Stimulated activated CD8-positive, alpha-beta memory T cell treated with anti-CD3 and anti-CD28 coated beads, Interleukin-4, amount 100 ng/mL, for 48 hours (primary cell): ENCODE measurements at regions not wholly inside any gene's neighbourhood (a gene's known extent, or its start where the extent isn't known, plus 50 kb on each side); places are given as distances from the start of the nearest gene placed in this dataset.

Experiments
- DNase-seq: peaks from one replicate; pipeline ENCODE4 v3.0.0-alpha.2; 2020

DNA sequence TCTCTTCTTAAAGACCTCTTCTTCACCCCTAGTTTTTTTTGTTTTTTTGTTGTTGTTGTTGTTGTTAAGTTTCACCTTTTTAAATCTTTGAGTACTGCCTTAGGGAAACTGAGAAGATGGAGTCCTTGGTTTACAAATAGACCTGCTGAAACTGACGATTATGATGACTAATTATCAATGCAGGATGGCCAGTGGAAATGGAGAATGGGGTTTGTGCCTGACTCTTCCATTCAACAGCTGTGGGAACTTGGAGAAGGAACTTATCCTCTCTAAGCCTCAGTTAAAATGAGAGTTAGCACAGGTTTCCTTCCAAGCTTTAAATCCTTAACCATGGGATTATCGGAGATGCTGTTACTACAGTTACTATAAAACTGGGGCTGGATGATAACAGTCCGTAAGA, 66.7 kb upstream of the PNMA1 start:
- no peak for DNase-seq

DNA sequence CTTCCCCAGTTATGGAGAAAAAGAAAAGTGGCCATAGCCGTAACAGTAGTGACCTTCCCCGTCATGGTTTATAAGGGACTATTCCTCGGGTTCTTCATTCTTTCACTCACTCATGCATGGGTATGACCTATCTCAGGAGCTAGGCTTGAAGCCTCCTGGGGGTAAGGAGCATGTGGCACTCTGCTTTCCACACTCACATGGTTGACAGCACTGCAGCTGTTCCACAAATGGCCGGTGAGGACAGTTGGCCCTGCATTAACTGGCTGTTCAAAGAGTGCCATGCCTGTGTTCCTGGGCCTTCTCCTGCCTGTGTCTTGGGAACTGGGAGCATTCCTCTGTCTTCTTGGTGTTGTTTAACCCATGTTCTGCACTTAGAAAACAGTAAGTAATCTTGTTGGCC, 66.2 kb upstream of the PNMA1 start:
- DNase-seq = no peak

DNA sequence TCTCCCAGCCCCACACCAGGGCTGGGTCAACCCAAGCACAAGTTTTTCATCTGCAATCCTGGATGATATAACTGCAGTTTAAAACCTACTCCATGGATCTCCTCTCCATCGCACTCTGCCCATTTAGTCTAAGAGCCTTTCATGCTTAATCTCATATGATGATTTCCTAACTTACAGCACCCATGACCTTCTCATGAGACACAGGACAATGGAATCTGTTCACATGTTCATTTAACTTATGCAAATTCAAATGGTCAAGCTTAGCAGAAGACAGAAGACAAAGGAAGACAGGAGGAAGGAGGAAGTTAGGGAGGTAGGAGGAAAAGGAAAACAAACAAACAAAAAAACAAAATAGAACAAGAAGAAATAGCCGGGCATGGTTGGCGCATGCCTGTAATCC, 64.6 kb upstream of the PNMA1 start:
- no peak for DNase-seq

DNA sequence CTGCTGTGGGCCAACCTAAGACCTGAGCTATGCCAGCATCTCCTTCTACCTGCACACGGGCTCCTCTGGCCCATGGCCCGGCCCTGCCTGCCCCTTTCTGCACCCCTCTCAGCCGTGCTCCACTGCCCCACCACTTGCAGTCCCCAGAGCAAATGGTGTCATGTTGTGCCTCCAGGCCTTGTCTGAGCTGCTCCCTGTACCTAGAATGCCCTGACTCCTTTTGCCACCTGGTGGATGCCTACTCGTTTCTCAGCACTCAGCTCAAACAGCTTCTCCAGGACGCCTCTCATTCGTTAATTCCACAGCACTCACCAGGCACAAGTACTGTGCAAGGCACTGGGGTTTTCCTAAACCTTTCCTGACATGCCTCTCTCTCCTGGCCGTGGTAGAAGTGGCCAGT, 63.2 kb upstream of the PNMA1 start:
- no peak for DNase-seq

DNA sequence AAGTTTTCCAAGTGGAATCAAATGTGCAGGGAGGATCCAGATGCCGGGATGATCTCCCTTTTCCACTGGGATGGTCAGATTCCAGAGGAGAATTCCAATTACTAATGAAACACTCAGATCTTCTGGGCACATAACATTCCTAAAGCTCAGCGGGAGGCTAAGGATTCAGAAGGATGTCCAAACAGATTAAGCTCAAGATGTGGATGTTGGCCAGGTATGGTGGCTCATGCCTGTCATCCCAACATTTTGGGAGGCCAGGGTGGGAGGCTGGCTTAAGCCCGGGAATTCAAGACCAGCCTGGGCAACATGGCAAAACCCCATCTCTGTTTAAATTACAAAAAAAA, 62.0 kb upstream of the PNMA1 start:
- no peak for DNase-seq

DNA sequence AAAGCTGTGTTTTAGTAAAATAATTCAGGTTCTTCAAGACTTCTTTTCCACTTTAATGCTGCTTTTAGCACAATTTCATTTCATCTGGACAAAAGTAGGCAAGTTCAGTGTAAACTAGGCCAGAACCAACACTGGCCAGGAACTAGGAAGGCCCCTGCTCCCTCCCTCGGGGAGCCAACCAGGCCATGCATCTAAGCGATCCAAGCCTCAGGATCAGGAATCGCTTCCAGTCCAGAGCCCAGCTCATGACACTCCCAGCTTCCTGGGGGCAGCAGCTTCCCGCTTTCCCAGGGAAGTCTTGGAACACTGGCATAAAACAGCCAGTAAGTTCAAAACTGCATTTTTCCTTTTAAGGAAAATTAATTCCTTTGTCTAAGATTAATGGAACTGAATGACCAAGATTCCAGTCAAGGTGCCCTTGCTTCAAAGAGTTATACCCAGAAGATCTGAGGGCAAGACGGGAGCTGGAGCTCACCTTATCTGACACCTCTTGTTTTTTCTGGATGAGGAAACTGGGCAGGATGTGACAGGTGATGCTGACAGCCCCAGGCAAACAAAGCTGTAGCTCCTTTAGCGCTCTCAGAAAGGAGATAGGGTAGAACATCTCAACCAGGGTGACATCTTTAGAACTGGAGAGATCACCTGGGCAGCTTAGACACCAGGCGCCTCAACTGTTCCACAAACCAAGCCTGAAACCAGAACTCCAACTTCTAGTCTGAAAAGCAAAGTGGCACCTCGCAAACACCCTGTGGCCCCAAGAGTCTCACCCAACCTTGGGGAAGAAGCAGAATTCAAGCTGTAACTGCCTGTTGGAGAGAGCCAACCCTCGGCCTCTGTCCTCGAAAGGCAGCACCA, 61.4 kb upstream of the PNMA1 start:
- DNase-seq = no peak

DNA sequence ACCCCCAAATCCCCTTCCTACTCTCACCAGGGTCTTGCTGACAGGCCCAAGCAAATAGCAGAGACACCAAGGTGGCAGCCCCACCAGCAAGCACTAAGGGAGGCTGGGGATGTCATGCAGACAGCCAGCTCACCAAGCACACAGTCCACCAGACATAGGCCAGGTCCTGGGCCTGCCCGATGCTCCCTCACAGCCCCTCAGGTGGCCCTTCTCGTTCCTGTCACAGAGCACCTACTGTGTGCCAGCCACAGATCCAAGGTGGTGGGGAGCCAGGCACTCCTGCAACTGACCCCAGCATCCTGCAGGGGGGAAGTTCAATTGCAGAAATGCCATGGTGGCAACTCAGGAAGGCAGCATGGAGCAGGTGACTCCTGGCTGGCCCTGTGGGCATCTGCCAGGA, 60.5 kb upstream of the PNMA1 start:
- no peak for DNase-seq

DNA sequence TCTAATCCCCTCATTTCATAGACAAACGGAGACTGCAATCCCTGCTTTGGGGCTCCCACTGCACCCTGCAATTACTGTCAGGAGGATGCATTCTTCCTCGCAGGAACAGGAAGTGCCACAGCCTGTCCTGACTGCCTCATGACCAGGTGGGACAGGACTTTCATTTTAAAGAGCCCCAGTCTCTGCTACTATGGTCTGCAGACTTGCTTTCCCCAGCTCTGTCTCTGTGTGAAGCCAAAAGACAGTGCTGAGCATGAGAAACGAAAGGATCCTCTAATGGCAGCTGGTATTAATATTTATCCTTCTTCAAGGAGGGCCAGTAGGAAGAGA, 60.0 kb upstream of the PNMA1 start:
- no peak for DNase-seq

DNA sequence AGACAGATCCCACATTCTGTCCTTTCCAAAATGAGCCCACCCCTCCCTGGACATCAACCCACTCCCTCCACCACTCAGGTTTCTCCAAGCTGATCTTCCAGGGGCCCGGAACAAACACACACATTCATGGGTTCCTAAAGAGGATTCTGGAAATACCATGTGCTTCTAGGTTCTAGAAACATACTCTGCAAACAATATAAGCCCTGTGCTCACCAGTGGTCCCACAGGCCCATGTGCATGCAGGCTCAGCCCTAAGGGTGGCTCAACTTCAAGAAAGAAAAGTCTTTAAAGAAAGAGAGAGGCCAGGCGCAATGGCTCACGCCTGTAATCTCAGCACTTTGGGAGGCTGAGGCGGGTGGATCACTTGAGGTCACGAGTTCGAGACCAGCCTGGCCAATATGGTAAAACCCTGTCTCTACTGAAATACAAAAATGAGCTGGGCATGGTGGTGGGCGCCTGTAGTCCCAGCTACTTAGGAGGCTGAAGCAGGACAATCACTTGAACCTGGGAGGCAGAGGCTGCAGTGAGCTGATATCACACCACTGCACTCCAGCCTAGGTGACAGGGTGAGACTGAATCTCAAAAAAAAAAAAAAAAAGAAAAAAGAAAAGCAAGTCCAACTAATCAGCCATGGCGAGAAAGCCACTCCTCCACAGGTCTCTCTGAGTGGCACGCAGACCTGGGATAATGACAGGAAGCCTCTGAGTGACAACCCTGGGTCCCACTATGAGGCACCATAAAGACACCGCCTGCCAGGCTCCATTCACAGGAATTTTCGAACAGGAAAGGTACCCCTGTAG, 59.5 kb upstream of the PNMA1 start:
- DNase-seq = no peak

DNA sequence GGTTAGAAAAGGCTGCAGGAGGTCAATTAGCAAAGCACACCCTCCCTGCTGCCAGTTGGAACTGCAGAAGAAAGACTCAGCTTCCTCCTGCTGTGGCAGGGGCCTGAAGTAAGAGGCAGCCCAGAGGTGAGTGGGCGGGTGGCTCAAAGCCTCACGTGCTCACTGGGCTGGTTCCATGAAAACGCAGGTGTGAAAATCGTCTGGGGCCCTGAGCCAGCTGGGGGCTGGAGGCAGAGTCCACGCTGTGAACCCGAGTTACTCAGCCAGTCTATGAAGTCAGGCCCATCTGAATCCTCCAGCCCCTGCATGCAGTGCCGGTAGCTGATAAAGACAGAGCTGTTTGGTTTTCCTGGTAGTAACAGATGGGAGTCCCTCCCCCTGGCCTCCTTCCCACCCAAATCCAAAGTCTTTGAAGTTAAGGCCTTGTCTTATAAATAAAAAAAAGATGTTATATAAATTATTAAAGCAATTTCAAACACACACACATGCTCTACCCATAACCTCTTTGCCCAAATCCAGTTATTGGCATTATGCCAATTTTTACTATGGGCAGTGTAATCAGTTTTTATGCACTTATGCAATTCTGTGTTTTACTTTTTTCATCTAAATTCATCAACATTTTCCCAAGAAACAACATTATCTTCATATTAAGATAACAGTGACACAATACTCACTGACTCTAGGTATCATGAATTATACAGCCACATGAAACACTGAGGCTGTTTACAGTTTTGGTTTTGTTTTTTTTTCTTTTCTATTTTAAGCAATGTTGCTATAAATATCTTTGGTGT, 57.9 kb upstream of the PNMA1 start:
- peak; percentile 86 for DNase-seq

DNA sequence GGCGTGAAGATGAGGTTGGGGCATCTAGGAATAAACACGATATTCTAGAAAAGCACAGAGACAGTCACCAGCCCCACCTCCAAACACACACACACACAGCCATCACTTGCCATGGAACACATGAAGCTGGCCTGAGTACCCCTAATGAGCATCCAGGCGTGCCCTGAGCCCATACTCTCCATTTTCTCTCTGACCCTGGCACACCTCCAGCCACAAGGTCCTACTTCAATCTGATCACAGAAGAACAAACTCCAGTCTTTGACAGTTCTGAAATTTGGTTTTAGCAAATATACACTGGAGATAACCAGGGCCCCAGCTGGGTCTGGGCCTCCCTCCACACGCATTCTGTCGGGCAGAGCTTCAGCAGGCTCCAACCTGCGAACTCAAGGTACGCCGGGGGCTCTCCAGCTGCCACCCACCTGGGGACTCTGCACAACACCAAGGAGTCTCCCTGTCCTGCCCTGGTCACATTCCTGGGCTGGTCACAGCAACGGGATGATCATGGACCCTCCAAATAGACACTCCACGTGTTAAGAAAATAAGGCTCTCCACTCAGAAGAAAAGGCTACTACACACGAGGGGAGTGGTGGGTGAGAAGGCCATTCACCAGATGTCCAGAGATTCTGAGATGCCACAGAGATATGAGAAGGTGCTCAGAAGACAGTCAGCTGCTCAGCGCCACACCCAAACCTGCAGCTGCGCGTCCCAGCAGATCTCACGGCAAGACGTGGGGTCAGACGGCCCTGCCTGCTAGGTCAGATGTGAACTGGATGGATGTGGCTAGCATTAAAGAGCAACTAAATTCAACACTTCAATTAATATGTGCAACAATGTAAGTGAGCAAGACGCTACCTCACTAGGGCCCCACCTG, 57.0 kb upstream of the PNMA1 start:
- DNase-seq = no peak

DNA sequence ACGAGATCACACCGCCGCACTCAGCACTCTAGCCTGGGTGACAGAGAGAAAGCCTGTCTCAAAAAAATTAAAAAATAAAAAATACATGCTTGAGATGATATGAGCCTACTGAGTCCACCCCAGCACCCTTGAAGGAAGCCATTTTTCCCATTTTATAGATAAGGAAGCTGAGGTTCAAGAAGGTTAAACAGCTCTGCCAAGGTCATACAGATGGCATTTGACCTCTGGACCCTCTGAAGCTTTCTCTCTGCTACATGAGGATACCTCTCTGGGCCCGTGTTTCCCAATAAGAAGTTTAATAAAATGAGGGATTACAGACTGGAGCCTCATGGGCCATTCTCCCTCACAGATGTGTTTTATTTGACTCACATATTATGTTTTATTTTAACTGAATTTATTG, 53.9 kb upstream of the PNMA1 start:
- no peak for DNase-seq

DNA sequence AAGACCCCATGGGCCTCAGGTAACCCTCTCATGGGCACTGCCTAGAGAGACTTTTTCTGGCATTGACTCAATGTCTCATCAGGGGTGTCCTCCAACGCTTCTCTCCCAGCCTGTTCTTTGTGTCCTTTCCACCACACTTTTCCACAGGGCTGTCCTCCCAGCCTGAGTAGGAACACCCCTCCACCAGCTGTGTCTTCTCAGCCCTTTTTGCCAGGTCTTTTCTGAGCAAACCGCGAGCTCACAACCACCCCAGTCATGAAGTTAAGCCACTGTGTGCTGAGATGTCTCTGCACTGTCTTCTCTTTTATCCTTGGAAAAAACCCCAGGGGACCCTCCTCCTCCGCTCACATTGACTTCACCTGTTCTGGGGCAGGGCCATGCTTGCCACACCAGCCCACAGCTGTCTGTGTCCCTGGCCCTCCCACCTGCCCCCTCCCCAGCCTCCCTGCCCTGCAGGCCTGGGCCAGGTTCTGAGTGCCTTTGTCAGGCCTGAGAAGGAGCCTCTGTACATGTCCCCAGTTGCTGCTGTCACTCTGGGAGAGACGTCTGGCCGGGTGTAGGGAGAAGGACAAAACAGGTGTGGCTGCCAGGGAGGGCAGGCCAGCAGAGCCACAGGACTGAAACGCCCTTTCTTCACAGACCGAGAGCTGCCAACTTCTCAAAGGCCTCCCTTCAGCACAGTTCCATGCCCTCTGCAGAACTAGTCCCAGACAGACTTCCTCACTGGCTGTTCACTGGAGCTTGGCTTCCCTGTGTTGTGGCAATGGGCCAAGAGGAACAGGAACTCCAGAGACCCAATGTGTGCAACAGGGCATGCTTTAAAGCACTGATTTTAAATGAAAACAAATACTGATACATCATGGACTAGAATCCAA, 50.5 kb upstream of the PNMA1 start:
- DNase-seq = no peak
